Activated naive CD4-positive, alpha-beta T cell treated with Interleukin-2 at 50 U/mL for 16 hours (primary cell): ENCODE measurements at regions not wholly inside any gene's neighbourhood (a gene's known extent, or its start where the extent isn't known, plus 50 kb on each side); places are given as distances from the start of the nearest gene placed in this dataset.

ENCODE experiments used
- DNase-seq: peaks from one replicate; pipeline ENCODE4 v3.0.0-alpha.2; 2020

GRCh38 chr1:110763149-110763548 is 88.4 kb upstream of the KCNA3 start:
- no peak for DNase-seq

GRCh38 chr1:110760321-110760720 is 85.6 kb upstream of the KCNA3 start:
- DNase-seq = no peak

GRCh38 chr1:110756506-110756905 is 81.8 kb upstream of the KCNA3 start:
- DNase-seq = no peak

GRCh38 chr1:110752941-110753725 is 78.4 kb upstream of the KCNA3 start:
- no peak for DNase-seq

GRCh38 chr1:110750562-110750961 is 75.8 kb upstream of the KCNA3 start:
- DNase-seq = no peak

GRCh38 chr1:110749960-110750359 is 75.2 kb upstream of the KCNA3 start:
- DNase-seq = no peak

GRCh38 chr1:110746644-110747259 is 72.0 kb upstream of the KCNA3 start:
- DNase-seq = peak; percentile 56

GRCh38 chr1:110743397-110743796 is 68.7 kb upstream of the KCNA3 start:
- no peak for DNase-seq

- DNase-seq = no peak
Observed at GRCh38 chr1:110736900-110737605, 62.3 kb upstream of the KCNA3 start.

GRCh38 chr1:110734133-110734680 is 59.5 kb upstream of the KCNA3 start:
- DNase-seq = no peak

GRCh38 chr1:110731529-110731928 is 56.8 kb upstream of the KCNA3 start:
- no peak for DNase-seq

- DNase-seq = no peak
Observed at GRCh38 chr1:110728388-110729001, 53.8 kb upstream of the KCNA3 start.

GRCh38 chr1:110727246-110727645 is 52.5 kb upstream of the KCNA3 start:
- no peak for DNase-seq

- DNase-seq = no peak
Observed at GRCh38 chr1:110726755-110727154, 52.0 kb upstream of the KCNA3 start.
